ENCODE measurements at regions not wholly inside any gene's neighbourhood (a gene's known extent, or its start where the extent isn't known, plus 50 kb on each side); places are given as distances from the start of the nearest gene placed in this dataset.

GRCh38 chr13:107035778-107036177, 467.8 kb upstream of the ARGLU1 start:
- Mint-ChIP-seq H3K27ac (ENCODE audit: unreplicated experiment) (no peak overlapping the region), H3K4me3 (no peak overlapping the region), H3K27me3 (ENCODE audit: low read depth) (no peaks in the 10 kb centered on the region), H3K9me3 (peaks cover 6% of the 10 kb centered on the region), H3K36me3 (ENCODE audit: low read depth) (no peaks in the 10 kb centered on the region), H3K4me1 (peaks cover 6% of the 10 kb centered on the region)
- TF ChIP-seq CTCF (conservative IDR thresholded peaks at IDR 0.05) = no peak
- no peak for DNase-seq (ENCODE audit: low read depth, low spot score)

- no peak for DNase-seq (ENCODE audit: low read depth, low spot score)
- Mint-ChIP-seq H3K4me1 (peaks cover 6% of the 10 kb centered on the region), H3K4me3 (no peak overlapping the region), H3K36me3 (ENCODE audit: low read depth) (no peaks in the 10 kb centered on the region), H3K27ac (ENCODE audit: unreplicated experiment) (no peak overlapping the region), H3K9me3 (peaks cover 6% of the 10 kb centered on the region), H3K27me3 (ENCODE audit: low read depth) (no peaks in the 10 kb centered on the region)
- TF ChIP-seq CTCF (conservative IDR thresholded peaks at IDR 0.05) = no peak
Measured at GRCh38 chr13:107035186-107035585, 467.2 kb upstream of the ARGLU1 start.

DNA sequence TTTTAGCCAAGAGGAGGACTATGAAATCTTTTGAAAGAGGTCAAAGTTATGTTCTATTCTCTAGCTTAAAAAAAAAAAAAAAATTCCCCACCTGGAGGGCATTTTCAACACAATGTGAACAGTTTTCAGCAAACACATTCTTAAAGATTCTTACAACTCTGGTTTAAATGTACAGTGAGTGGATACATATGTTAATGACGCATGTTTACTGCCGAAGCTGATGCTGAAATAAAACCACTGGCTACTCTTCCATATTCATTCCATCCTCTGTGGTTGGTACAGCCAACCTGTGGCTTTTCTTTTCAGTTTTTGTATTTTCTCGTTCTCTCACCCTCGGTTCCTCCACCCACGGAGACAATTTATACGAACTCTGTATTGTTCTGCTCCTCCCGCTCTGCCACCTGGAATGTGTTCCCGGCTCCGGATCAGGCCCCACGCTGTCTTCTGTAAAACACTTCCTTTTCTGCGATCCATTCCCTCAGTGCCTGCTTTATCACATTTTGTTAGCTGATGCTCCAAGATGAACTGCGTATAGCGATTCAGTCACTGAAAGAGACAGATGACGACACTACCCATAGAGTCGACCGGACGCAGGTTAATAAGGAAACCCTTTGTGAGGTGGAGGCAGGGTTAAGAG, 466.4 kb upstream of the ARGLU1 start:
- Mint-ChIP-seq H3K4me1 (peaks cover 6% of the 10 kb centered on the region), H3K4me3 (no peak overlapping the region), H3K27me3 (ENCODE audit: low read depth) (no peaks in the 10 kb centered on the region), H3K27ac (ENCODE audit: unreplicated experiment) (no peak overlapping the region), H3K9me3 (peaks cover 4% of the 10 kb centered on the region), H3K36me3 (ENCODE audit: low read depth) (no peaks in the 10 kb centered on the region)
- no peak for TF ChIP-seq CTCF (conservative IDR thresholded peaks at IDR 0.05)
- no peak for DNase-seq (ENCODE audit: low read depth, low spot score)

- H3K9me3 Mint-ChIP-seq = no peaks in the 10 kb centered on the region
- no peaks in the 10 kb centered on the region for H3K27me3 Mint-ChIP-seq (ENCODE audit: low read depth)
- no peak overlapping the region for H3K27ac Mint-ChIP-seq (ENCODE audit: unreplicated experiment)
- TF ChIP-seq CTCF (conservative IDR thresholded peaks at IDR 0.05) = no peak
- H3K4me1 Mint-ChIP-seq = peaks cover 6% of the 10 kb centered on the region
- no peak for DNase-seq (ENCODE audit: low read depth, low spot score)
- no peaks in the 10 kb centered on the region for H3K36me3 Mint-ChIP-seq (ENCODE audit: low read depth)
- H3K4me3 Mint-ChIP-seq = no peak overlapping the region
Measured at GRCh38 chr13:107031716-107032115, 463.8 kb upstream of the ARGLU1 start.

GRCh38 chr13:107028751-107029150, 460.8 kb upstream of the ARGLU1 start:
- no peak for DNase-seq (ENCODE audit: low read depth, low spot score)
- H3K36me3 Mint-ChIP-seq (ENCODE audit: low read depth) = no peaks in the 10 kb centered on the region
- no peaks in the 10 kb centered on the region for H3K27me3 Mint-ChIP-seq (ENCODE audit: low read depth)
- TF ChIP-seq CTCF (conservative IDR thresholded peaks at IDR 0.05) = no peak
- H3K9me3 Mint-ChIP-seq = no peaks in the 10 kb centered on the region
- H3K27ac Mint-ChIP-seq (ENCODE audit: unreplicated experiment) = peak overlapping the region; percentile 54
- no peaks in the 10 kb centered on the region for H3K4me1 Mint-ChIP-seq
- H3K4me3 Mint-ChIP-seq = no peak overlapping the region

Measured in neural crest cell (in vitro differentiated cells).